Type B pancreatic cell (in vitro differentiated cells): ENCODE measurements at regions not wholly inside any gene's neighbourhood (a gene's known extent, or its start where the extent isn't known, plus 50 kb on each side); places are given as distances from the start of the nearest gene placed in this dataset.

Source experiments
- DNase-seq: peaks from one replicate; pipeline ENCODE4 v3.0.0; 2021; ENCODE audit warnings: mixed read lengths; ENCODE audit not compliant: unreplicated experiment; ENCODE audit errors: extremely low spot score
- H3K27ac Mint-ChIP-seq: 2 replicates; pipeline ENCODE4 v1.8.0; 2021; ENCODE audit warnings: mild to moderate bottlenecking, mixed read lengths
- H3K27me3 Mint-ChIP-seq: 2 replicates; pipeline ENCODE4 v1.8.0; 2021; ENCODE audit warnings: mixed read lengths
- H3K36me3 Mint-ChIP-seq: 2 replicates; pipeline ENCODE4 v1.8.0; 2021; ENCODE audit warnings: mixed read lengths
- H3K4me1 Mint-ChIP-seq: one replicate; pipeline ENCODE4 v1.8.0; 2021; ENCODE audit warnings: mixed read lengths; ENCODE audit not compliant: unreplicated experiment
- H3K4me3 Mint-ChIP-seq: 2 replicates; pipeline ENCODE4 v1.8.0; 2021; ENCODE audit warnings: mild to moderate bottlenecking, mixed read lengths
- H3K9me3 Mint-ChIP-seq: 2 replicates; pipeline ENCODE4 v1.8.0; 2021; ENCODE audit warnings: mixed read lengths
- TF ChIP-seq, protein P1 (sequence below): fragments of 200-600 bp; sonication (generic); conservative IDR thresholded peaks from 2 replicates; pipeline ENCODE4 v1.5.0; 2021; ENCODE audit warnings: antibody characterized with exemption, mild to moderate bottlenecking

DNA sequence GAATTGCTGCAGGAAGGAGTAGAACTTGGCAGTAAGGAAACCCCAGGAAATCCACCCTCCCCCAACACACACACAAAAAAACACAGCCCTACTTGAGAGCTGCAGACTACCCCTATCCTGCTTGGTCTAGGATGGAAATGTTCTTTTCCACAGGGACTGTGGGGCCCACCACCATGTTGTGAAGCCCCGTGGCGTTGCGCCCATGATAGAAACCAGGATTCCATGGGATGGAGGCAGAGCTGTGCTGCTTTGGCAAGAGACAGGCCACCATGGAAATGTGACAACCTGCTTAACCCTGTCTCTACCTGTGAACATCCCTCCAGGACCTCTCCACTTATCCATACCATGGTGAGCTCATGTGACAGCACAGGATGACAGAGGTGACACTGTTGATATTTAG is 121.1 kb upstream of the NGF start:
- Mint-ChIP-seq H3K9me3 (no peaks in the 10 kb centered on the region), H3K27me3 (no peaks in the 10 kb centered on the region), H3K36me3 (no peaks in the 10 kb centered on the region), H3K4me3 (no peak overlapping the region), H3K27ac (no peak overlapping the region), H3K4me1 (peaks cover 30% of the 10 kb centered on the region)
- no peak for DNase-seq
- TF ChIP-seq, protein P1, sequence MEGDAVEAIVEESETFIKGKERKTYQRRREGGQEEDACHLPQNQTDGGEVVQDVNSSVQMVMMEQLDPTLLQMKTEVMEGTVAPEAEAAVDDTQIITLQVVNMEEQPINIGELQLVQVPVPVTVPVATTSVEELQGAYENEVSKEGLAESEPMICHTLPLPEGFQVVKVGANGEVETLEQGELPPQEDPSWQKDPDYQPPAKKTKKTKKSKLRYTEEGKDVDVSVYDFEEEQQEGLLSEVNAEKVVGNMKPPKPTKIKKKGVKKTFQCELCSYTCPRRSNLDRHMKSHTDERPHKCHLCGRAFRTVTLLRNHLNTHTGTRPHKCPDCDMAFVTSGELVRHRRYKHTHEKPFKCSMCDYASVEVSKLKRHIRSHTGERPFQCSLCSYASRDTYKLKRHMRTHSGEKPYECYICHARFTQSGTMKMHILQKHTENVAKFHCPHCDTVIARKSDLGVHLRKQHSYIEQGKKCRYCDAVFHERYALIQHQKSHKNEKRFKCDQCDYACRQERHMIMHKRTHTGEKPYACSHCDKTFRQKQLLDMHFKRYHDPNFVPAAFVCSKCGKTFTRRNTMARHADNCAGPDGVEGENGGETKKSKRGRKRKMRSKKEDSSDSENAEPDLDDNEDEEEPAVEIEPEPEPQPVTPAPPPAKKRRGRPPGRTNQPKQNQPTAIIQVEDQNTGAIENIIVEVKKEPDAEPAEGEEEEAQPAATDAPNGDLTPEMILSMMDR: no peak

GRCh38 chr1:115458426-115459114 is 120.5 kb upstream of the NGF start:
- Mint-ChIP-seq H3K4me1 (peaks cover 30% of the 10 kb centered on the region), H3K27ac (peak overlapping the region; percentile 14), H3K27me3 (no peaks in the 10 kb centered on the region), H3K36me3 (no peaks in the 10 kb centered on the region), H3K4me3 (no peak overlapping the region), H3K9me3 (no peaks in the 10 kb centered on the region)
- TF ChIP-seq, protein P1: no peak
- DNase-seq: no peak

DNA sequence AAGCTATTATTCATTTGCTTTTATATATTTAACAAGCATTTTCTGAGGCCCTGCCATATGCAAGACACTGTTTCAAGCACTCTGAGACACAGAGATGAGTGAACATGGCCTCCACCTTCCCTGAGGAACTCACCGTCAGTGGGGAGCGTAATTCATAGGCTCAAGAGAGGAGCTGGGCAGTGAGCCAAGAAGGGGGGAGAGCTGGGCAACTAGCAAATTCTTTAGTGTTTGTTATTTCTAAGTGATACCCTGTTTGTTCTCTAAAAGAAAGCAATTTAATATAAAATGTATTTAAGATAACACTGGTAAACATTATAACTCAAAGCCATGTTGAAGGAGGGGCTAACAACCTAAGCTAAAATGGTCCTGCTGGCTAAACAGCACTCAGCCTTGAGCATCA is 119.2 kb upstream of the NGF start:
- Mint-ChIP-seq H3K36me3 (no peaks in the 10 kb centered on the region), H3K9me3 (no peaks in the 10 kb centered on the region), H3K27me3 (no peaks in the 10 kb centered on the region), H3K4me1 (peaks cover 30% of the 10 kb centered on the region), H3K4me3 (no peak overlapping the region), H3K27ac (peak overlapping the region; percentile 16)
- TF ChIP-seq, protein P1: no peak
- no peak for DNase-seq

GRCh38 chr1:115456441-115456961 is 118.5 kb upstream of the NGF start:
- Mint-ChIP-seq H3K27me3 (no peaks in the 10 kb centered on the region), H3K9me3 (no peaks in the 10 kb centered on the region), H3K4me3 (no peak overlapping the region), H3K4me1 (peaks cover 30% of the 10 kb centered on the region), H3K27ac (no peak overlapping the region), H3K36me3 (no peaks in the 10 kb centered on the region)
- TF ChIP-seq, protein P1: no peak
- no peak for DNase-seq

- Mint-ChIP-seq H3K9me3 (no peaks in the 10 kb centered on the region), H3K36me3 (no peaks in the 10 kb centered on the region), H3K4me1 (peaks cover 30% of the 10 kb centered on the region), H3K27me3 (no peaks in the 10 kb centered on the region), H3K4me3 (no peak overlapping the region), H3K27ac (no peak overlapping the region)
- TF ChIP-seq, protein P1: no peak
- DNase-seq: no peak
These were observed 116.9 kb upstream of the NGF start for GRCh38 chr1:115454837-115455511.
